GM23338 (cell line): ENCODE measurements at regions not wholly inside any gene's neighbourhood (a gene's known extent, or its start where the extent isn't known, plus 50 kb on each side); places are given as distances from the start of the nearest gene placed in this dataset.

ENCODE experiments used
- ATAC-seq: fragments of 200-7000 bp; cut with Tn5 transposase; 3 replicates; pipeline ENCODE4 v1.9.1; 2020
- DNase-seq: peaks from one replicate; pipeline ENCODE4 v3.0.0-alpha.2; 2015; ENCODE audit warnings: low spot score
- H2AFZ ChIP-seq: fragments of 200-600 bp; sonication (generic); 2 replicates; pipeline ENCODE4 v1.8.0; 2016; ENCODE audit warnings: antibody characterized with exemption, mild to moderate bottlenecking, moderate library complexity
- H3F3A ChIP-seq: fragments of 200-600 bp; sonication (generic); replicated peaks from 2 replicates; pipeline ENCODE4 v1.8.0; 2017; ENCODE audit warnings: antibody characterized with exemption, mixed run types, low read depth
- H3K27ac ChIP-seq: fragments of 200-600 bp; sonication (generic); 2 replicates; pipeline ENCODE4 v1.6.1; 2016; ENCODE audit warnings: low read depth
- H3K27me3 ChIP-seq: fragments of 200-600 bp; sonication (generic); 2 replicates; pipeline ENCODE4 v1.8.0; 2016; ENCODE audit warnings: mild to moderate bottlenecking, mixed run types, moderate library complexity; ENCODE audit not compliant: insufficient read depth
- H3K36me3 ChIP-seq: fragments of 200-600 bp; sonication (generic); 2 replicates; pipeline ENCODE4 v1.8.0; 2016; ENCODE audit warnings: mild to moderate bottlenecking; ENCODE audit not compliant: insufficient read depth
- H3K4me1 ChIP-seq: fragments of 200-600 bp; sonication (generic); 2 replicates; pipeline ENCODE4 v1.8.0; 2016; ENCODE audit warnings: mild to moderate bottlenecking, moderate library complexity; ENCODE audit not compliant: insufficient read depth
- H3K4me2 ChIP-seq: fragments of 200-600 bp; sonication (generic); 2 replicates; pipeline ENCODE4 v1.7.1; 2017; ENCODE audit warnings: mixed run types
- H3K4me3 ChIP-seq: fragments of 200-600 bp; sonication (generic); 2 replicates; pipeline ENCODE4 v1.6.1; 2016; ENCODE audit warnings: mixed run types
- H3K79me2 ChIP-seq: fragments of 200-600 bp; sonication (generic); replicated peaks from 2 replicates; pipeline ENCODE4 v1.8.0; 2017; ENCODE audit warnings: mild to moderate bottlenecking; ENCODE audit not compliant: insufficient read depth
- H3K9me2 ChIP-seq: fragments of 200-600 bp; sonication (generic); 2 replicates; pipeline ENCODE4 v1.8.0; 2017; ENCODE audit not compliant: insufficient read depth
- H4K20me1 ChIP-seq: fragments of 200-600 bp; sonication (generic); replicated peaks from 2 replicates; pipeline ENCODE4 v1.8.0; 2017; ENCODE audit warnings: mild to moderate bottlenecking; ENCODE audit not compliant: insufficient read depth
- H3K27ac Mint-ChIP-seq: 2 replicates; pipeline ENCODE4 v1.8.0; 2020; ENCODE audit warnings: inconsistent platforms, mild to moderate bottlenecking, moderate library complexity, mixed read lengths
- H3K27me3 Mint-ChIP-seq: 3 replicates; pipeline ENCODE4 v1.8.0; 2022; ENCODE audit warnings: low read depth, mild to moderate bottlenecking, moderate library complexity, mixed read lengths, inconsistent platforms; ENCODE audit not compliant: insufficient read depth, poor library complexity
- H3K36me3 Mint-ChIP-seq: 3 replicates; pipeline ENCODE4 v1.8.0; 2021; ENCODE audit warnings: low read depth, mild to moderate bottlenecking, inconsistent platforms, moderate library complexity, mixed read lengths
- H3K4me1 Mint-ChIP-seq: 3 replicates; pipeline ENCODE4 v1.8.0; 2020; ENCODE audit warnings: mild to moderate bottlenecking, inconsistent platforms, mixed read lengths
- H3K4me3 Mint-ChIP-seq: 3 replicates; pipeline ENCODE4 v1.8.0; 2021; ENCODE audit warnings: moderate library complexity, mild to moderate bottlenecking, inconsistent platforms, mixed read lengths
- H3K9me3 Mint-ChIP-seq: 3 replicates; pipeline ENCODE4 v1.8.0; 2020; ENCODE audit warnings: moderate library complexity, mild to moderate bottlenecking, inconsistent platforms, mixed read lengths
- CREB1 ChIP-seq: fragments of 250-450 bp; sonication (Bioruptor Pico); IDR thresholded peaks from 2 replicates; pipeline ENCODE4 v1.5.0; 2020; ENCODE audit warnings: low read depth, mild to moderate bottlenecking, moderate library complexity
- CTCF ChIP-seq, 2 experiments: fragments of 200-600 bp in 1 of 2; sonication (generic) in 1 of 2; conservative IDR thresholded peaks; 2 replicates each; pipeline versions ENCODE4 v1.5.1 to v1.6.1; 2016 to 2017; ENCODE audit warnings: antibody characterized with exemption in 2 of 2, low read depth in 2 of 2, mild to moderate bottlenecking in 2 of 2, moderate library complexity in 1 of 2
- EZH2 ChIP-seq: fragments of 200-600 bp; sonication (generic); IDR thresholded peaks from one replicate; pipeline ENCODE4 v1.8.0; 2017; ENCODE audit warnings: antibody characterized with exemption, mild to moderate bottlenecking, low read depth; ENCODE audit not compliant: unreplicated experiment
- EZH2phosphoT487 ChIP-seq: fragments of 200-600 bp; sonication (generic); IDR thresholded peaks from one replicate; pipeline ENCODE4 v1.8.1; 2018; ENCODE audit warnings: antibody characterized with exemption; ENCODE audit not compliant: unreplicated experiment
- JUNB ChIP-seq: IDR thresholded peaks from one replicate; pipeline ENCODE4 v1.6.1; 2016; ENCODE audit warnings: antibody characterized with exemption; ENCODE audit not compliant: unreplicated experiment
- NANOG ChIP-seq: IDR thresholded peaks from 2 replicates; pipeline ENCODE4 v1.6.1; 2016; ENCODE audit warnings: antibody characterized with exemption, borderline replicate concordance
- POLR2AphosphoS5 ChIP-seq: IDR thresholded peaks from 2 replicates; pipeline ENCODE4 v1.6.1; 2016; ENCODE audit warnings: antibody characterized with exemption, low read depth
- REST ChIP-seq: IDR thresholded peaks from one replicate; pipeline ENCODE4 v1.6.1; 2018; ENCODE audit warnings: antibody characterized with exemption; ENCODE audit not compliant: unreplicated experiment
- STAT1 ChIP-seq: IDR thresholded peaks from one replicate; pipeline ENCODE4 v1.6.1; 2016; ENCODE audit warnings: antibody characterized with exemption; ENCODE audit not compliant: unreplicated experiment
- ZNF114 ChIP-seq: fragments of 250-450 bp; sonication (Bioruptor Pico); IDR thresholded peaks from 2 replicates; pipeline ENCODE4 v1.5.0; 2020; ENCODE audit warnings: mild to moderate bottlenecking, moderate library complexity
- ZNF331 ChIP-seq: fragments of 250-450 bp; sonication (Bioruptor Pico); IDR thresholded peaks from 2 replicates; pipeline ENCODE4 v1.5.0; 2020; ENCODE audit warnings: low read depth, mild to moderate bottlenecking, moderate library complexity

- TF ChIP-seq NANOG (no peak), STAT1 (no peak), POLR2AphosphoS5 (no peak), ZNF331 (CRISPR knock-in tag) (no peak), REST (no peak), EZH2phosphoT487 (no peak), EZH2 (no peak), ZNF114 (CRISPR knock-in tag) (no peak)
- H4K20me1 ChIP-seq: no peaks in the 10 kb centered on the region
- no peaks in the 10 kb centered on the region for H3K79me2 ChIP-seq
- no peaks in the 10 kb centered on the region for H3K27me3 ChIP-seq
- no peak overlapping the region for H3K27ac Mint-ChIP-seq
- H3K4me3 Mint-ChIP-seq: no peak overlapping the region
- no peak overlapping the region for H3K4me2 ChIP-seq
- no peaks in the 10 kb centered on the region for H3K9me2 ChIP-seq
- peaks cover 3% of the 10 kb centered on the region; the same call in 1 of the 3 replicates for H3K4me1 Mint-ChIP-seq
- H3K36me3 Mint-ChIP-seq: no peaks in the 10 kb centered on the region
- ATAC-seq (no peak), DNase-seq (no peak)
- peaks cover 5% of the 10 kb centered on the region for H3K27me3 Mint-ChIP-seq
- no peaks in the 10 kb centered on the region; the same call in 1 of the 3 replicates for H3K9me3 Mint-ChIP-seq
- no peak overlapping the region for H2AFZ ChIP-seq
- H3K27ac ChIP-seq: no peak overlapping the region
- H3K4me1 ChIP-seq: no peaks in the 10 kb centered on the region
- H3K36me3 ChIP-seq: no peaks in the 10 kb centered on the region
- no peak overlapping the region for H3K4me3 ChIP-seq
- H3F3A ChIP-seq: no peaks in the 10 kb centered on the region
Observed at GRCh38 chrX:38929966-38930421, 128.7 kb downstream of the MID1IP1 start.

GRCh38 chrX:38930474-38930873 is 129.2 kb downstream of the MID1IP1 start:
- Histone ChIP-seq H4K20me1 (no peaks in the 10 kb centered on the region), H3K79me2 (no peaks in the 10 kb centered on the region), H3K27me3 (no peaks in the 10 kb centered on the region), H3K4me2 (no peak overlapping the region), H3K27ac (no peak overlapping the region), H2AFZ (no peak overlapping the region), H3K9me2 (no peaks in the 10 kb centered on the region), H3K4me1 (no peaks in the 10 kb centered on the region), H3K36me3 (no peaks in the 10 kb centered on the region), H3F3A (no peaks in the 10 kb centered on the region), H3K4me3 (no peak overlapping the region)
- ATAC-seq: no peak
- Mint-ChIP-seq H3K4me1 (peaks cover 3% of the 10 kb centered on the region; the same call in 1 of the 3 replicates), H3K27me3 (peaks cover 5% of the 10 kb centered on the region), H3K9me3 (no peaks in the 10 kb centered on the region; the same call in 1 of the 3 replicates), H3K36me3 (no peaks in the 10 kb centered on the region), H3K4me3 (no peak overlapping the region), H3K27ac (no peak overlapping the region)
- DNase-seq: no peak
- TF ChIP-seq CTCF (conservative IDR thresholded peaks at IDR 0.05; ENCODE audit: low read depth in 2 of 2) (no peak), JUNB (no peak), ZNF331 (CRISPR knock-in tag) (no peak), NANOG (no peak), CREB1 (CRISPR knock-in tag) (no peak), REST (no peak)
